GM21576 (cell line): ENCODE measurements at regions not wholly inside any gene's neighbourhood (a gene's known extent, or its start where the extent isn't known, plus 50 kb on each side); places are given as distances from the start of the nearest gene placed in this dataset.

Experiments used
- ATAC-seq: cut with Tn5 transposase; IDR thresholded peaks from one replicate; pipeline ENCODE4 v1.9.1; 2021; ENCODE audit warnings: mild to moderate bottlenecking, moderate library complexity; ENCODE audit not compliant: unreplicated experiment

- no peak for ATAC-seq
These were observed 249.7 kb upstream of the HS3ST5 start for GRCh38 chr6:114592506-114592905.

GRCh38 chr6:114588726-114589125 is 245.9 kb upstream of the HS3ST5 start:
- ATAC-seq, result no peak

GRCh38 chr6:114586298-114586697 is 243.5 kb upstream of the HS3ST5 start:
- ATAC-seq, result no peak

- no peak for ATAC-seq
These were observed 238.5 kb upstream of the HS3ST5 start for GRCh38 chr6:114581293-114581692.

- no peak for ATAC-seq
These were observed 238.1 kb upstream of the HS3ST5 start for GRCh38 chr6:114580882-114581281.

- ATAC-seq, result no peak
These were observed 236.7 kb upstream of the HS3ST5 start for GRCh38 chr6:114579486-114579885.

GRCh38 chr6:114577109-114577508 is 234.3 kb upstream of the HS3ST5 start:
- ATAC-seq, result no peak

GRCh38 chr6:114576330-114576729 is 233.5 kb upstream of the HS3ST5 start:
- ATAC-seq, result no peak

GRCh38 chr6:114569669-114570068 is 226.8 kb upstream of the HS3ST5 start:
- no peak for ATAC-seq

- ATAC-seq, result no peak
These were observed 221.6 kb upstream of the HS3ST5 start for GRCh38 chr6:114564302-114564933.

- ATAC-seq, result no peak
These were observed 216.6 kb upstream of the HS3ST5 start for GRCh38 chr6:114559419-114559818.

- ATAC-seq, result no peak
These were observed 215.3 kb upstream of the HS3ST5 start for GRCh38 chr6:114558153-114558552.

- no peak for ATAC-seq
These were observed 214.1 kb upstream of the HS3ST5 start for GRCh38 chr6:114556846-114557488.

- ATAC-seq, result no peak
These were observed 207.5 kb upstream of the HS3ST5 start for GRCh38 chr6:114550316-114550715.

GRCh38 chr6:114543696-114544095 is 200.9 kb upstream of the HS3ST5 start:
- ATAC-seq, result no peak

- no peak for ATAC-seq
These were observed 199.0 kb upstream of the HS3ST5 start for GRCh38 chr6:114541794-114542193.

GRCh38 chr6:114537977-114538376 is 195.2 kb upstream of the HS3ST5 start:
- ATAC-seq, result no peak

GRCh38 chr6:114534813-114535212 is 192.0 kb upstream of the HS3ST5 start:
- ATAC-seq, result no peak

GRCh38 chr6:114524081-114524480 is 181.3 kb upstream of the HS3ST5 start:
- no peak for ATAC-seq

GRCh38 chr6:114523508-114523907 is 180.7 kb upstream of the HS3ST5 start:
- ATAC-seq, result no peak

- no peak for ATAC-seq
These were observed 179.1 kb upstream of the HS3ST5 start for GRCh38 chr6:114521926-114522325.

- no peak for ATAC-seq
These were observed 178.2 kb upstream of the HS3ST5 start for GRCh38 chr6:114520976-114521375.

- ATAC-seq, result no peak
These were observed 171.3 kb upstream of the HS3ST5 start for GRCh38 chr6:114514170-114514569.
